Panc1 (cell line): ENCODE measurements at regions not wholly inside any gene's neighbourhood (a gene's known extent, or its start where the extent isn't known, plus 50 kb on each side); places are given as distances from the start of the nearest gene placed in this dataset.

Source experiments
- ATAC-seq: fragments of 200-7000 bp; cut with Tn5 transposase; 2 replicates; pipeline ENCODE4 v1.9.1; 2020; ENCODE audit warnings: mild to moderate bottlenecking, moderate library complexity
- BruUV-seq: library from RNA; stranded (reverse); fragments of 400-500 nt; replicated peaks from 2 replicates; lab custom pipeline; 2021; lab: Mats Ljungman, UMichigan
- CTCF ChIA-PET: fragments of 300-600 bp; sonication (Branson Sonifier 250); formaldehyde crosslinking; loops from one replicate; lab custom pipeline; 2022; ENCODE audit warnings: antibody characterized with exemption; lab: Charles Lee
- POLR2A ChIA-PET: fragments of 300-600 bp; sonication (Branson Sonifier 250); formaldehyde crosslinking; loops from one replicate; lab custom pipeline; 2022; ENCODE audit warnings: antibody characterized with exemption; lab: Charles Lee
- DNase-seq: peaks from one replicate; pipeline ENCODE4 v3.0.0-alpha.2; 2010; ENCODE audit warnings: low read depth, low spot score
- H3K27ac ChIP-seq: 2 replicates; pipeline ENCODE4 v1.5.1; 2011; ENCODE audit warnings: mild to moderate bottlenecking, low read length, inconsistent platforms
- H3K27me3 ChIP-seq: fragments of 200-500 bp; sonication (Bioruptor generic); 2 replicates; pipeline ENCODE4 v1.6.0; 2014; ENCODE audit warnings: low read length, inconsistent platforms; ENCODE audit not compliant: control insufficient read depth, insufficient read depth
- H3K36me3 ChIP-seq: fragments of 200-500 bp; sonication (Bioruptor generic); 2 replicates; pipeline ENCODE4 v1.5.1; 2014; ENCODE audit warnings: inconsistent platforms, mild to moderate bottlenecking, low read length, moderate library complexity; ENCODE audit not compliant: control insufficient read depth, insufficient read depth
- H3K4me1 ChIP-seq: 2 replicates; pipeline ENCODE4 v1.5.1; 2011; ENCODE audit warnings: inconsistent platforms, mild to moderate bottlenecking, low read length, moderate library complexity; ENCODE audit not compliant: control insufficient read depth, insufficient read depth
- H3K4me3 ChIP-seq, 2 experiments: 2 replicates each; pipeline ENCODE4 v1.5.1; 2011 to 2012; ENCODE audit warnings: low read depth in 2 of 2, low read length in 2 of 2, mild to moderate bottlenecking in 2 of 2, inconsistent platforms in 1 of 2, moderate library complexity in 1 of 2
- H3K9me3 ChIP-seq: fragments of 200-500 bp; sonication (Bioruptor generic); 2 replicates; pipeline ENCODE4 v1.5.1; 2014; ENCODE audit warnings: low read depth, mild to moderate bottlenecking, inconsistent platforms, low read length, moderate library complexity; ENCODE audit not compliant: control insufficient read depth, insufficient read depth
- CTCF ChIP-seq: fragments of 450-650 bp; IDR thresholded peaks from 2 replicates; pipeline ENCODE4 v1.5.1; 2017; ENCODE audit warnings: mild to moderate bottlenecking
- POLR2AphosphoS5 ChIP-seq: IDR thresholded peaks from 2 replicates; pipeline ENCODE4 v1.6.1; 2012; ENCODE audit warnings: mild to moderate bottlenecking, low read depth, low read length, moderate library complexity
- SIN3A ChIP-seq: IDR thresholded peaks from 2 replicates; pipeline ENCODE4 v1.6.1; 2012; ENCODE audit warnings: low read depth, mild to moderate bottlenecking, low read length, moderate library complexity, borderline replicate concordance; ENCODE audit not compliant: insufficient read depth
- TCF7L2 ChIP-seq: IDR thresholded peaks from 2 replicates; pipeline ENCODE4 v1.6.1; 2011; ENCODE audit warnings: mild to moderate bottlenecking, low read depth, low read length, inconsistent platforms
- in situ Hi-C: cut with HindIII; loops from 2 replicates; pipeline ENCODE4 v1.10.0; 2016; ENCODE audit warnings: low sequenced_read_pairs, low pct_unique_long_range_greater_than_20kb
- intact Hi-C: fragments of 100-400 bp; cut with micrococcal nuclease; formaldehyde crosslinking; loops from one replicate; pipeline ENCODE4 v1.10.0; 2022; ENCODE audit not compliant: unreplicated experiment
- TF ChIP-seq, protein P1 (sequence below), 2 experiments: IDR thresholded peaks; 2 replicates each; pipeline ENCODE4 v1.6.1; 2011 to 2012; ENCODE audit warnings: low read depth in 2 of 2, control low read depth in 1 of 2, low read length in 1 of 2, mild to moderate bottlenecking in 1 of 2, moderate library complexity in 1 of 2; ENCODE audit not compliant: insufficient read depth in 1 of 2

DNA sequence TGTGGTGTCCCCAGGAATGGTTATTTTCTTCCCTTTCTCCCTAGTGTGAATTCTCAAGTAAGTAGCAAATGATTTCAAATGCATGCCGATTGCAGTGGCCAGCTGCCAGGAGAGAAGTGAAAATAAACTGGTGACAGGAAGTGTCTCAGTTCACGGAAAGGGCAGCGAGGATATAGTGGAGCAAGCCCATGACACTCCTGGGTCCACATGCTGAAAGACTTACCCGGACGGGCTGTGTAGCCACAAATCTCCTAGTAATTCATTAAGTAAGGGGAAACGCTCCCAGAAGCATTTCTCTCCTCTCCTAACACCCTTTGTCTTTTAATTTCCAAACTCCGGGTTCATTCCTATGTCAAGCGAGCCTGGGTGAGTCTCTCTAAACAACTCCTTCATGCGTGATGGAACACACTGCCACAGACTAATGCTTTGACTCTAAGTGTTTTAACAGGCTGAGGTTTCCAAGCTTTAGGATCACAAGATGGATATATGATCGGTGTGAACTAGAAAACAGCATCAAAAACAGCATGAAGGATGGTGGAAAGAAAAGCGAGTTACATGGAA lies 125.6 kb downstream of the CYP26A1 start:
- Histone ChIP-seq H3K36me3 (no peaks in the 10 kb centered on the region), H3K9me3 (no peaks in the 10 kb centered on the region), H3K27me3 (peaks cover 2% of the 10 kb centered on the region; the same call in 1 of the 2 replicates), H3K27ac (peak overlapping the region; percentile 51), H3K4me1 (peaks cover 16% of the 10 kb centered on the region), H3K4me3 (peak overlapping the region; percentile 4 to 50)
- ChIA-PET CTCF (interaction anchor here (0.6 kb wide), 1 partner anchor 339 kb away, joined by 3 read pairs; no protein-coding TSS in a partner anchor), POLR2A (no interaction called here)
- no TSS peak for BruUV-seq
- ATAC-seq (peak; percentile 82), DNase-seq (peak; percentile 13)
- in situ Hi-C loops = no loop called here
- TF ChIP-seq, protein P1, sequence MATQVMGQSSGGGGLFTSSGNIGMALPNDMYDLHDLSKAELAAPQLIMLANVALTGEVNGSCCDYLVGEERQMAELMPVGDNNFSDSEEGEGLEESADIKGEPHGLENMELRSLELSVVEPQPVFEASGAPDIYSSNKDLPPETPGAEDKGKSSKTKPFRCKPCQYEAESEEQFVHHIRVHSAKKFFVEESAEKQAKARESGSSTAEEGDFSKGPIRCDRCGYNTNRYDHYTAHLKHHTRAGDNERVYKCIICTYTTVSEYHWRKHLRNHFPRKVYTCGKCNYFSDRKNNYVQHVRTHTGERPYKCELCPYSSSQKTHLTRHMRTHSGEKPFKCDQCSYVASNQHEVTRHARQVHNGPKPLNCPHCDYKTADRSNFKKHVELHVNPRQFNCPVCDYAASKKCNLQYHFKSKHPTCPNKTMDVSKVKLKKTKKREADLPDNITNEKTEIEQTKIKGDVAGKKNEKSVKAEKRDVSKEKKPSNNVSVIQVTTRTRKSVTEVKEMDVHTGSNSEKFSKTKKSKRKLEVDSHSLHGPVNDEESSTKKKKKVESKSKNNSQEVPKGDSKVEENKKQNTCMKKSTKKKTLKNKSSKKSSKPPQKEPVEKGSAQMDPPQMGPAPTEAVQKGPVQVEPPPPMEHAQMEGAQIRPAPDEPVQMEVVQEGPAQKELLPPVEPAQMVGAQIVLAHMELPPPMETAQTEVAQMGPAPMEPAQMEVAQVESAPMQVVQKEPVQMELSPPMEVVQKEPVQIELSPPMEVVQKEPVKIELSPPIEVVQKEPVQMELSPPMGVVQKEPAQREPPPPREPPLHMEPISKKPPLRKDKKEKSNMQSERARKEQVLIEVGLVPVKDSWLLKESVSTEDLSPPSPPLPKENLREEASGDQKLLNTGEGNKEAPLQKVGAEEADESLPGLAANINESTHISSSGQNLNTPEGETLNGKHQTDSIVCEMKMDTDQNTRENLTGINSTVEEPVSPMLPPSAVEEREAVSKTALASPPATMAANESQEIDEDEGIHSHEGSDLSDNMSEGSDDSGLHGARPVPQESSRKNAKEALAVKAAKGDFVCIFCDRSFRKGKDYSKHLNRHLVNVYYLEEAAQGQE (IDR thresholded peaks at IDR 0.05; ENCODE audit: insufficient read depth in 1 of 2, low read depth in 2 of 2, low read length in 1 of 2) = no peak
- TF ChIP-seq CTCF (no peak), POLR2AphosphoS5 (no peak), SIN3A (no peak), TCF7L2 (no peak)
- intact Hi-C loops = no loop called here

GRCh38 chr10:93204494-93205485 lies 131.1 kb downstream of the CYP26A1 start:
- TF ChIP-seq, protein P1 (IDR thresholded peaks at IDR 0.05; ENCODE audit: insufficient read depth in 1 of 2, low read depth in 2 of 2, low read length in 1 of 2) = no peak
- in situ Hi-C loops = no loop called here
- CTCF ChIA-PET = no interaction called here

More at GRCh38 chr10:93204494-93205485, 131.1 kb downstream of the CYP26A1 start:
- ATAC-seq (0 out of 2 replicates have a peak, but pooled peaks have one; percentile 33), DNase-seq (no peak)
- H3K4me1 ChIP-seq = no peaks in the 10 kb centered on the region
- POLR2A ChIA-PET = no interaction called here
- intact Hi-C loops = no loop called here
- no TSS peak for BruUV-seq
- no peak overlapping the region for H3K27ac ChIP-seq
- no peaks in the 10 kb centered on the region for H3K9me3 ChIP-seq
- H3K4me3 ChIP-seq = no peak overlapping the region
- H3K36me3 ChIP-seq = no peaks in the 10 kb centered on the region
- no peaks in the 10 kb centered on the region; the same call in 1 of the 2 replicates for H3K27me3 ChIP-seq
